ENCODE measurements at regions not wholly inside any gene's neighbourhood (a gene's known extent, or its start where the extent isn't known, plus 50 kb on each side); places are given as distances from the start of the nearest gene placed in this dataset.
A peak's percentile ranks its signal among the peaks of the same experiment; 100 is the strongest.

DNA sequence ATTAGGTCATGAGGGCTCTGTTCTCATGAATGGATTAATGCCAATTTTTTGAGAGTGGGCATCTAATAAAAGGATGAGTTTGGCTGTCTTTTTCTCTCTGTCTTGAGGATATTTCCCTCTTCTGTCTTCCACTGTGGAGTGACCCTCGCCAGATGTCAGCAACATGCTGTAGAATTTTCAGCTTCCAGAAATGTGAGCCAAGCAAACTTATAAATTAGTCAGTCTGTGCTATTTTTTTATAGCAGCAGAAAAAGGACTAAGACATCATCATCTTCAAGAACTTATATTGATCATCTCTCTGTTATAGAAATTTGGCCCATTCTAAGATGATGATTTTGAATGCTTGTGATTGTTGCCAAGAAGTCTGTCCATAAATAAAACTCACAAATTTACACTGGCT is 431.4 kb downstream of the FGF9 start:
- no peak for TF ChIP-seq POLR2A (IDR thresholded peaks at IDR 0.05)
- TF ChIP-seq, protein P1, sequence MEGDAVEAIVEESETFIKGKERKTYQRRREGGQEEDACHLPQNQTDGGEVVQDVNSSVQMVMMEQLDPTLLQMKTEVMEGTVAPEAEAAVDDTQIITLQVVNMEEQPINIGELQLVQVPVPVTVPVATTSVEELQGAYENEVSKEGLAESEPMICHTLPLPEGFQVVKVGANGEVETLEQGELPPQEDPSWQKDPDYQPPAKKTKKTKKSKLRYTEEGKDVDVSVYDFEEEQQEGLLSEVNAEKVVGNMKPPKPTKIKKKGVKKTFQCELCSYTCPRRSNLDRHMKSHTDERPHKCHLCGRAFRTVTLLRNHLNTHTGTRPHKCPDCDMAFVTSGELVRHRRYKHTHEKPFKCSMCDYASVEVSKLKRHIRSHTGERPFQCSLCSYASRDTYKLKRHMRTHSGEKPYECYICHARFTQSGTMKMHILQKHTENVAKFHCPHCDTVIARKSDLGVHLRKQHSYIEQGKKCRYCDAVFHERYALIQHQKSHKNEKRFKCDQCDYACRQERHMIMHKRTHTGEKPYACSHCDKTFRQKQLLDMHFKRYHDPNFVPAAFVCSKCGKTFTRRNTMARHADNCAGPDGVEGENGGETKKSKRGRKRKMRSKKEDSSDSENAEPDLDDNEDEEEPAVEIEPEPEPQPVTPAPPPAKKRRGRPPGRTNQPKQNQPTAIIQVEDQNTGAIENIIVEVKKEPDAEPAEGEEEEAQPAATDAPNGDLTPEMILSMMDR (IDR thresholded peaks at IDR 0.05) = peak in 3 of 12 donors; percentile 15 to 17 (median 15)
